Testis (tissue), 2 donors: ENCODE measurements at regions not wholly inside any gene's neighbourhood (a gene's known extent, or its start where the extent isn't known, plus 50 kb on each side); places are given as distances from the start of the nearest gene placed in this dataset.

ENCODE experiments used
- CTCF ChIP-seq, 3 experiments: fragments of 450-650 bp in 2 of 3; fragments of 200-600 bp in 1 of 3; sonication (generic) in 1 of 3; IDR thresholded peaks; one replicate each; pipeline ENCODE4 v1.5.1; 2016 to 2019; ENCODE audit warnings: antibody characterized with exemption in 3 of 3, mild to moderate bottlenecking in 2 of 3, moderate library complexity in 1 of 3
- POLR2A ChIP-seq: fragments of 450-650 bp; IDR thresholded peaks from one replicate; pipeline ENCODE4 v1.6.1; 2017; ENCODE audit warnings: antibody characterized with exemption, mild to moderate bottlenecking, moderate library complexity

DNA sequence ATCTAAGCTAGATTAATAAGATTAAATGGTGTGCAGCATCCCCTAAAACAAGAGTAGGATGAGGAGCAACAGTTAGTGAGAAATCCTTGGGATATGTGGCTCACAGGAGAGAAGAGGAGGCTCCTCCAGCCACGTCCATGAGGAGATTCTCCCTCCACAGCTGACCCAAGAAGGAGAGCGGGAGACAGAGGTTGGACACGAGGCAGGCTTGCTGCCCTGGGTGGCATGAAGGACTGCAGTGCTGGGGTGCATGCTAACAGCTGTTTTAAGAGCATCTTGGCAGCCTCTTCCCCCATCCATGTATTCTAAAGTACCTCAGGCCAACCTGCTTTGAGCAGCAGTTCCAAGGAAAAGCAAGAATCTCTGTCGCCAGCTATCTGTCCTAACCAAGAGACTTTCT is 284.4 kb upstream of the B3GAT1 start:
- TF ChIP-seq CTCF (IDR thresholded peaks at IDR 0.05) (no peak), POLR2A (no peak)
